ENCODE measurements at regions not wholly inside any gene's neighbourhood (a gene's known extent, or its start where the extent isn't known, plus 50 kb on each side); places are given as distances from the start of the nearest gene placed in this dataset.

DNA sequence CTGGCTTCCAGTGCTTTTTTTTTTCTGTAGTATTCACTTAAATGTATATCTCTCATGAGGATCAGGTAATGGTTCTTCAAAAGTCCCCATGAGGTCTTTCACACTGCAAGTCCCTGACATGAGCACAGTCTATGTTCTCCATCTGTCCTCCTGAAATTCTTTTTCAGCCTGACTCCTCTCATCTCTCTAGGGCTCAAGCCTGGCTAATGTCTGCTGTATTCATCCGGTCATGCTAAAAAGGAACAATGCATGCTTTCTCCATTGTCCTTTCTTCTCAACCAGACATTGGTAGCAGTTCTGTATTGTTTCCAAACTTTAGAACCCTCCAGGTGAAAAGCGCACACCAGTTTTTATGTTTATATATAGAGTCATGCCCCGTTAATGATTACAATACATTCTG lies 368.3 kb upstream of the OLFM3 start:
- no peak for TF ChIP-seq EP300 (IDR thresholded peaks at IDR 0.05)
- TF ChIP-seq, protein P1, sequence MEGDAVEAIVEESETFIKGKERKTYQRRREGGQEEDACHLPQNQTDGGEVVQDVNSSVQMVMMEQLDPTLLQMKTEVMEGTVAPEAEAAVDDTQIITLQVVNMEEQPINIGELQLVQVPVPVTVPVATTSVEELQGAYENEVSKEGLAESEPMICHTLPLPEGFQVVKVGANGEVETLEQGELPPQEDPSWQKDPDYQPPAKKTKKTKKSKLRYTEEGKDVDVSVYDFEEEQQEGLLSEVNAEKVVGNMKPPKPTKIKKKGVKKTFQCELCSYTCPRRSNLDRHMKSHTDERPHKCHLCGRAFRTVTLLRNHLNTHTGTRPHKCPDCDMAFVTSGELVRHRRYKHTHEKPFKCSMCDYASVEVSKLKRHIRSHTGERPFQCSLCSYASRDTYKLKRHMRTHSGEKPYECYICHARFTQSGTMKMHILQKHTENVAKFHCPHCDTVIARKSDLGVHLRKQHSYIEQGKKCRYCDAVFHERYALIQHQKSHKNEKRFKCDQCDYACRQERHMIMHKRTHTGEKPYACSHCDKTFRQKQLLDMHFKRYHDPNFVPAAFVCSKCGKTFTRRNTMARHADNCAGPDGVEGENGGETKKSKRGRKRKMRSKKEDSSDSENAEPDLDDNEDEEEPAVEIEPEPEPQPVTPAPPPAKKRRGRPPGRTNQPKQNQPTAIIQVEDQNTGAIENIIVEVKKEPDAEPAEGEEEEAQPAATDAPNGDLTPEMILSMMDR (IDR thresholded peaks at IDR 0.05) = no peak

Measured in stomach (tissue), 4 donors.